ENCODE measurements at regions not wholly inside any gene's neighbourhood (a gene's known extent, or its start where the extent isn't known, plus 50 kb on each side); places are given as distances from the start of the nearest gene placed in this dataset.

GRCh38 chr1:217078078-217078690 lies 355.0 kb upstream of the ESRRG start:
- DNase-seq (no peak), ATAC-seq (no peak)
- H3K27ac Mint-ChIP-seq = no peak overlapping the region
- H3K4me1 Mint-ChIP-seq = no peaks in the 10 kb centered on the region
- no peak overlapping the region for H3K4me3 Mint-ChIP-seq
- peaks cover 0 to 10% of the 10 kb centered on the region in 2 donors for H3K9me3 Mint-ChIP-seq
- H3K27me3 Mint-ChIP-seq = no peaks in the 10 kb centered on the region

DNA sequence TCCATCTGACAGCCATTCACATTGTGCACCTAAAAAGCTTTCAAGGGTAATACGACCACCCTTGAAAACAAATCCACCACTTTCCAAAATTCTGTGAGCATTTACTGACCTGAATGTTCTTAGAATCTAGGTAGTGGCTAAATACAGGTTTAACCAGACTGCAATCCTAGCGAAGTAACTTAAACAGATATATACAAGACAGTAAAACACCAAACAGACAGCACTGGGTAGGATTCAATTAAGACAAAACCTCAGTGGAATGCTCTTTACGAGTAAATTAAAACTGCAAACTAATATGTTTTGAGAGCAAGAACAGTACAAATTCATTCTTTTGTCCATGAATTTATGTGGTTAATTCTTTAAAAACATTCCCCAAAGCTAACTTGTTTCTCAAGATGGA lies 354.2 kb upstream of the ESRRG start:
- H3K27ac Mint-ChIP-seq = no peak overlapping the region
- ATAC-seq = no peak
- no peak overlapping the region for H3K4me3 Mint-ChIP-seq
- peaks cover 0 to 6% of the 10 kb centered on the region in 2 donors for H3K9me3 Mint-ChIP-seq
- H3K4me1 Mint-ChIP-seq = no peaks in the 10 kb centered on the region
- no peaks in the 10 kb centered on the region for H3K27me3 Mint-ChIP-seq
- no peak for DNase-seq

DNA sequence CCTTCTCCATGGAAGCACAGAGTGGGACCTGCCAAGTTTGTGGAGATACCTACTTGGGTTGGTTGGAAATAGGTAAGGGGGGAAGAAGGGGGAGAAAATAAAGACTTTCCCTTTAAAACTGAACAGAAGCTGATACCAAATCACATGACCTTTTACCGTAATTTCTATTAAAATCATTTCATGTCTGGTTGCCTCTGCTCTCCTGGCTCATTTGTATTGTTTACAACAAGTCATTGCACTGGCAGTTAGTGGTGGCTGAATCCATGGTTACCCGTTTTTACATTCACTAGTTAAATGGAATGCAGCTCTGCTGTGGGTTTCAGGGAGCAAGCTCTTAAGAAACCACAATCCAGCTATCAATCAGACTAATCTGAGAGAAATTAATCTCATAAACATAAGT lies 353.7 kb upstream of the ESRRG start:
- no peaks in the 10 kb centered on the region for H3K4me1 Mint-ChIP-seq
- H3K4me3 Mint-ChIP-seq = no peak overlapping the region
- ATAC-seq (no peak), DNase-seq (no peak)
- H3K27ac Mint-ChIP-seq = no peak overlapping the region
- H3K9me3 Mint-ChIP-seq = peaks cover 0 to 6% of the 10 kb centered on the region in 2 donors
- no peaks in the 10 kb centered on the region for H3K27me3 Mint-ChIP-seq

DNA sequence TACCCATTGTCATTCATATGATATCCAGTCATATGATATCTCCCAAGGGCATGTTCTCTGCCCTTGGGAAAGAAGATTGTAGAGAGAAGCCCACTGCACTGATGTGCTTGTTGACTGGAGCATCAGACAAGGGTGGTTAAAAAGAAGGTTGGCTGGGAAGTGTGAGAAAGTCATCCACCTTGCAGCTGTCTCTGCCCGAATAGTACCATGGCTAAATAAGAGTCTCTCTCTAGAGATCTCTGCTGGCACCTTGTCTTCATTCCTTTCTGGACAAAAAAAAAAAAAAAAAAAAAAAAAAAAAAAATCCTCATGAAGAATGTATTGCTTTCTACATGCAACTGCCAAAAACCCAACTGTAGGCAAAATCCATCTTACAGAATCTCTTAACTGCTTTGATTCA lies 349.7 kb upstream of the ESRRG start:
- Mint-ChIP-seq H3K9me3 (peaks cover 0 to 8% of the 10 kb centered on the region in 2 donors), H3K27me3 (no peaks in the 10 kb centered on the region), H3K27ac (no peak overlapping the region), H3K4me3 (no peak overlapping the region), H3K4me1 (no peaks in the 10 kb centered on the region)
- DNase-seq (no peak), ATAC-seq (no peak)

- Mint-ChIP-seq H3K4me3 (no peak overlapping the region), H3K27ac (peak overlapping the region in 1 of 2 donors; percentile 55), H3K9me3 (peaks cover 0 to 12% of the 10 kb centered on the region in 2 donors), H3K4me1 (no peaks in the 10 kb centered on the region), H3K27me3 (no peaks in the 10 kb centered on the region)
- DNase-seq (no peak), ATAC-seq (no peak)
Observed at GRCh38 chr1:217067642-217068041, 344.4 kb upstream of the ESRRG start.

DNA sequence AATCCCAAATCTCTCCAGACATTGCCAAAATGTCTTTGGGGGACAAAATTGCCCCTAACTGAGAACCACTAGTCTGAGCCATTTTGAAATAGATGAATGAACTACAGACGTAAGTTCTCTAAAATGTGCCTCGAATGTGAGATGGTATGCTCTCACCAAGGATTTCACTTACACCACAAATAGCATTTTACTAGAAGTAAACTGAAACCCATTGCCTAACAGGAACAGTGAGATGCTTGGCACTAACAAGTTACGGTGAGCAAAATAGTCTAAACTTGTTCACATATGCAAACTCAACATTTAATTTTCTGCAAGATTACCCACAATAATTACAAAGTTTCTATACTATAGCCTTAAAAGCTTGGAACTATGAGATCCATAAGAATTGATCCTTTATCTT lies 343.6 kb upstream of the ESRRG start:
- H3K27me3 Mint-ChIP-seq = no peaks in the 10 kb centered on the region
- no peak for ATAC-seq

DNA sequence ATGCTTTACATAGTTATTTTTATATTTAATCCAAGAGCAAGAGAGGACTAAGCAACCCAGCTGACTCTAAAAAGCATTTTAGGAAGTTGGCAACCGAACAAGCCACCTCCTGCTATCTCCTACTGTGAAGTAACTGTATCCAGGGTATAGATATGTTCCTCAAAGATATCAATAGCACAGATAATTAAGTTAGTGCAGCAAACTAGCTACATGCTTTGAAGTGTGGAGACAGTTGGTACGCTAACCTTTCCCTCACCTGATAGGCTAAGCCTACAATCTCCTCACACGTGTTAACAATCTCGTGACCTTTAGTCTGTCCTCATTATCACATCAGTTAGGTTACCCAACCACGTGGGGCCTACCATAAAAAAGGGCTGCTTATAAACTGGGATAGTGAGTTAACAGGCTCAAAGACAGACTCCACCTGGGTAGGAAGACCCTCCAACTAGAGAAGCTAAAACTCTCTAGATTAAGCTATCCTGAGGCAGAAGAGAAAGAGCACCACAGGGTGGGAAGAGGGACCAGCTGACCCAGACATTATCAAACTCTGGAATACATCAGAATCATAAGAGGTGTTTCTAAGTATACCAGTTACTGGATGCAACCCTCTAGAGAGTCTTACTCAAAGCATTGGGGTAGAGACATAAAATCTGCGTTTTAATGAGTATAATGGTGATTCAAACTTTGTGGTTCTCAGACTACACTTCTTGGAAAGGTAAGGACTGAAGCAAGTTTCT lies 340.1 kb upstream of the ESRRG start:
- ATAC-seq = no peak
- no peaks in the 10 kb centered on the region for H3K27me3 Mint-ChIP-seq
- no peak for DNase-seq
- no peak overlapping the region for H3K4me3 Mint-ChIP-seq
- no peaks in the 10 kb centered on the region for H3K4me1 Mint-ChIP-seq
- no peak overlapping the region for H3K27ac Mint-ChIP-seq
- H3K9me3 Mint-ChIP-seq = peaks cover 0 to 8% of the 10 kb centered on the region in 2 donors

More for the DNA sequence above, 343.6 kb upstream of the ESRRG start:
- peaks cover 0 to 12% of the 10 kb centered on the region in 2 donors for H3K9me3 Mint-ChIP-seq
- H3K4me1 Mint-ChIP-seq = no peaks in the 10 kb centered on the region
- H3K27ac Mint-ChIP-seq = no peak overlapping the region
- H3K4me3 Mint-ChIP-seq = no peak overlapping the region
- DNase-seq = no peak

DNA sequence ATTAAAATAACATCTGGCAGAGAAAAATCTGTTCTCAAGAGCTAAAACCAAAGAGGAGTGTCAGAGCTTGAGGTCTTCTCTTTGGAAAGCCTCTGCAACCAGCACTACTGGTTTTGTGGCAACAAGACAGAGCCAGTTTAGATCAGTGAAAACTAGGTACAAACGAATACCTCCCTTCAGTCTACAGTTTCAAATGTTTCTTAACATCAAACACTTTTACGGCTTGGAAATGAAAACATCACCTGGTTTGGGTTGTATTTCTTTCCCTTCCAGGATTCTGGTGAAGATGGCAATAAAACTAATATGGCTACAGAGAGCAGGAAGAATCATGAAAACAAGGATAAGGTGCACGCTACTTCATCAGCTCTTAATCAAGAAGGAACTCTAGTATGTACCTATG lies 339.4 kb upstream of the ESRRG start:
- no peak overlapping the region for H3K27ac Mint-ChIP-seq
- DNase-seq (no peak), ATAC-seq (no peak)
- no peaks in the 10 kb centered on the region for H3K27me3 Mint-ChIP-seq
- H3K4me3 Mint-ChIP-seq = no peak overlapping the region
- peaks cover 0 to under 1% of the 10 kb centered on the region in 2 donors for H3K9me3 Mint-ChIP-seq
- no peaks in the 10 kb centered on the region for H3K4me1 Mint-ChIP-seq

DNA sequence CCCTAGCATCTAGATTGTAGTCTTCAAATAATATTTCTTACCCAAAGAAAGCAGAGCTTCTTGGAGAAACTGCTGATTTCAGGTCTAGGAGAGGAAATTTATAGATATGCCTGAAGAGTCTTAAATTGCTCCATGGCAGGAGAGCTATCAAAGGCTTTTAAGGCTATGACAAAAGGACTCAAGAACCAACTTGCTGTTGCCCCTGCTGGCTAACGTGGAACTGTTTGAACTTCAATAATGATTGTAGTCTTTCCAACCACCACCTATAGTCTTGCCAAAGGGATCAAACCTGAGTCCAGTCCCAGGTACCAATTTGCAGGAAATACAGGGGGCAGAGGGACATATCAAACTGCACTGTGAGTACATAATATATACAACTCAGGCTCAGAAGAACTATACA lies 336.2 kb upstream of the ESRRG start:
- Mint-ChIP-seq H3K9me3 (no peaks in the 10 kb centered on the region), H3K27ac (no peak overlapping the region), H3K4me1 (no peaks in the 10 kb centered on the region), H3K27me3 (no peaks in the 10 kb centered on the region), H3K4me3 (no peak overlapping the region)
- DNase-seq = no peak
- no peak for ATAC-seq

DNA sequence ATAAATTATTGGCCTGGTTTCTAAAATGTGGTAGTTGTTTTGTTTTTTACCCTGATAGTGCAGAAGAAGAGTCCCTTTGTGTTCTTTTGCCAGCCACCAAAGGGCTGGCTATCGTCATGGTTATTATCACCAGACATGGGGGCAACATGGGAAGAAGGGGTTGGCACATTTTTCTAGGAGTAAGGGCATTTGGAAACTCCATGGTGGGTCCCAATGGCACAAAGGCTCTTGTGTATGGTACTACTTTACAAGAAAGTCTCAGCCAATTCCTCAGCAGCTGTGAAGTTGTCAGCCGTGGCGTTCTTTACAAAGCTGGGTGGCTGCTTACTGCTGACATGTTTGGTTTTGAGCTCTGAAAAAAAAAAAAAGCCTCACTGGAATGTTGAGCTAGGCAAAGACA lies 330.4 kb upstream of the ESRRG start:
- Mint-ChIP-seq H3K27me3 (no peaks in the 10 kb centered on the region), H3K27ac (no peak overlapping the region), H3K4me3 (no peak overlapping the region), H3K4me1 (no peaks in the 10 kb centered on the region), H3K9me3 (peaks cover 6 to 10% of the 10 kb centered on the region in 2 donors)
- ATAC-seq = no peak
- DNase-seq = no peak

- Mint-ChIP-seq H3K27ac (no peak overlapping the region), H3K9me3 (peaks cover 6 to 17% of the 10 kb centered on the region in 2 donors), H3K4me1 (no peaks in the 10 kb centered on the region), H3K4me3 (no peak overlapping the region), H3K27me3 (no peaks in the 10 kb centered on the region)
- DNase-seq (no peak), ATAC-seq (no peak)
Observed at GRCh38 chr1:217052626-217053025, 329.4 kb upstream of the ESRRG start.

GRCh38 chr1:217052196-217052595 lies 329.0 kb upstream of the ESRRG start:
- Mint-ChIP-seq H3K4me3 (no peak overlapping the region), H3K27ac (no peak overlapping the region), H3K9me3 (peaks cover 6 to 22% of the 10 kb centered on the region in 2 donors), H3K27me3 (no peaks in the 10 kb centered on the region), H3K4me1 (no peaks in the 10 kb centered on the region)
- ATAC-seq (no peak), DNase-seq (no peak)

DNA sequence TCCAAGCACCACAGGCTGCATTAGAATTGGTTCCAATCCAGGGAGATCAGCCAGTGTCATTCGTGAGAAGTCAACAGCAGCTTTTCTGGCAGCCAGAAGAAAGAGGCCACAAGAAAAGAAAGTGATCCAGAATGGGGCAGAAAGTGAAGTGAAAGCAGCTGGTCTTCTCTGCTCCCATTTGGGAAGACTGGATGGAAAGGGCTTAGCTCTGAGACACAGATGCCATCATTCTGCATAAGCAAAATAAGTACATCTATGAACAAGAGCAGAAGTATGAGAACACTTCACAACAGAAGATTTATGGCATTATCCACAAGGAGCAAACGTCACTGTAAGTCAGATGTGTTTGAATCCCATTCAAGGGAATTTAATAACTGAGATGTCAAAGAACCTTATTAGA lies 326.5 kb upstream of the ESRRG start:
- Mint-ChIP-seq H3K9me3 (peaks cover 6 to 29% of the 10 kb centered on the region in 2 donors), H3K4me3 (no peak overlapping the region), H3K27ac (no peak overlapping the region), H3K27me3 (no peaks in the 10 kb centered on the region), H3K4me1 (no peaks in the 10 kb centered on the region)
- no peak for ATAC-seq
- no peak for DNase-seq

DNA sequence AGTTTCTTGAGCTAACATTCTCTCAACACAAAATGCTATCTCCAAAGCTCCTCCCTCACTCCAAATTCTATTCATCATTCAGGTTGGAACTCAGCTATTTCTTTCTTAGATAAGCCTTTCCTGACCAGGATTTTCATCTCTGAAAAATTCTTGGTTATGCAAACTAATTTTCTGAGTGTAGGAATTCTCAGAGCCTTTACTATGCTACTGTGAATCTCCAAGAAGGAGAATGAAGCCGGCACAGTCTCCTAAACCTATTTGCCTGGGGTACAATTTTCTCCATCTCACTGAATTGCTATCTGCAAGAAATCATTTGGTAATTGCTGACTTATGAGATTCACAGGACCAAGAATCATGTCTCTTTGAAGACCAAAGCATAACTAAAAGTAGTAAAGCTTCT lies 325.9 kb upstream of the ESRRG start:
- no peak overlapping the region for H3K27ac Mint-ChIP-seq
- ATAC-seq (no peak), DNase-seq (no peak)
- no peaks in the 10 kb centered on the region for H3K4me1 Mint-ChIP-seq
- no peaks in the 10 kb centered on the region for H3K27me3 Mint-ChIP-seq
- H3K9me3 Mint-ChIP-seq = peaks cover 6 to 29% of the 10 kb centered on the region in 2 donors
- no peak overlapping the region for H3K4me3 Mint-ChIP-seq

- no peak for ATAC-seq
- no peak for DNase-seq
- Mint-ChIP-seq H3K4me3 (no peak overlapping the region), H3K27me3 (no peaks in the 10 kb centered on the region), H3K9me3 (peaks cover 6 to 29% of the 10 kb centered on the region in 2 donors), H3K4me1 (no peaks in the 10 kb centered on the region), H3K27ac (no peak overlapping the region)
Observed at GRCh38 chr1:217048104-217048707, 325.0 kb upstream of the ESRRG start.

DNA sequence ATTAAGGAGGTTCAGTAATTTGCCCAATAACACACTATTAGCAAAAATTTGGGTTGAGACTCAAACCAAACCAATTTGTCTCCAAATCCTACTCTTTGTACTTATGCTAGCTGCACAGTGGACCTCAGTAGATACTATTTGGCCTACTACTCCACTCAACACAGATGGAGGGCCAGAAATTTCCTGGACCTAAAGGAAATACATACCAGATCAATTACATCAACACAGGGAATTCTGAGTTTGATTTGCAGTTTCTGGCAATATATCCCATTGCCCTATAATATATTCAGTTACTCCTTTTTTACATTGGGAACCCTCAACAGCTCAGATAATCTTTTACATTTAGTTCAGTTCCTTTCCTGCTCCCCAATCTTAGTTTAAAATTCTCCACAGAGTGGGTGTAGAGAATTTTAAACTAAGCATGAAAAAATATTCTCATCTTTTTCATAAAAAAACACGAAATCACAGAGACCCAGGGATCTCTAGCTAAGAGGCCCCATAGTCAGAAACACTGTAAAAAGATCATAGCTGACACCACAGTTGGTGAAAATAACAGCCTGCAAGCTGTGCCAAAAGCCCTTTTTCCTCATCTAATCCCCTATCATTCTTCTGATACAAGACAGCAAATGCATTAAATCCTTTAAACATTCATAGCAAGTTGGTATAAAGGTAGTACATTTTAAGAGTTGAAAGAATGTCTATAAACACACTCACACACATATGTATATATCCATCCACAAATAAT lies 317.7 kb upstream of the ESRRG start:
- no peak for ATAC-seq
- Mint-ChIP-seq H3K27me3 (no peaks in the 10 kb centered on the region), H3K27ac (no peak overlapping the region), H3K9me3 (peaks cover 25 to 44% of the 10 kb centered on the region in 2 donors), H3K4me3 (no peak overlapping the region), H3K4me1 (no peaks in the 10 kb centered on the region)
- DNase-seq = no peak

All from stimulated activated naive CD8-positive, alpha-beta T cell treated with anti-CD3 and anti-CD28 coated beads, Interleukin-15, amount 100 ng/mL, for 72 hours (primary cell).